Retinal pigment epithelial cell (primary cell): ENCODE measurements at regions not wholly inside any gene's neighbourhood (a gene's known extent, or its start where the extent isn't known, plus 50 kb on each side); places are given as distances from the start of the nearest gene placed in this dataset.

Source experiments
- DNase-seq: peaks from one replicate; pipeline ENCODE4 v3.0.0-alpha.2; 2010; ENCODE audit warnings: low read depth
- H3K4me3 ChIP-seq: 2 replicates; pipeline ENCODE4 v1.5.1; 2011; ENCODE audit warnings: mild to moderate bottlenecking, low read length, control low read depth, moderate library complexity
- TF ChIP-seq, protein P1 (sequence below): conservative IDR thresholded peaks from 2 replicates; pipeline ENCODE4 v1.5.1; 2011; ENCODE audit warnings: low read depth, low read length, control low read depth, inconsistent platforms

DNA sequence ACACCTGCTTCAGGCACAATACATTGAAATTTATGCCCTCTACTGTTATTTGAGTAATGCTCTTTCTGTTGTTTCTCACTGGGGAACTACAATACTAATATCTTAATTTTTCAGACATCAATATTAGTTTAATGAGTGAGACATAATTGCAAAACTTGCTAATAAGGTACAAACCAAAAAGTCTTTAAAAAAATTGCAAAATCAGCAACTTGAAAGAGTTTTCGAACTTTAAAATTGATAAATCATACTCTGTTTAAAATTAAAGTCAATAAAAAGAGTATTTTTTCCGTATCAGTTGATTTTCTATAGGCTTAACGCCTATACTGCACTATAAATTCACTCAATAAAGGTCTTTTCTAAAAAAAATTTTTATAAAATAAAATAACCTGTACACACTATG lies 1735.9 kb upstream of the SEL1L start:
- TF ChIP-seq, protein P1, sequence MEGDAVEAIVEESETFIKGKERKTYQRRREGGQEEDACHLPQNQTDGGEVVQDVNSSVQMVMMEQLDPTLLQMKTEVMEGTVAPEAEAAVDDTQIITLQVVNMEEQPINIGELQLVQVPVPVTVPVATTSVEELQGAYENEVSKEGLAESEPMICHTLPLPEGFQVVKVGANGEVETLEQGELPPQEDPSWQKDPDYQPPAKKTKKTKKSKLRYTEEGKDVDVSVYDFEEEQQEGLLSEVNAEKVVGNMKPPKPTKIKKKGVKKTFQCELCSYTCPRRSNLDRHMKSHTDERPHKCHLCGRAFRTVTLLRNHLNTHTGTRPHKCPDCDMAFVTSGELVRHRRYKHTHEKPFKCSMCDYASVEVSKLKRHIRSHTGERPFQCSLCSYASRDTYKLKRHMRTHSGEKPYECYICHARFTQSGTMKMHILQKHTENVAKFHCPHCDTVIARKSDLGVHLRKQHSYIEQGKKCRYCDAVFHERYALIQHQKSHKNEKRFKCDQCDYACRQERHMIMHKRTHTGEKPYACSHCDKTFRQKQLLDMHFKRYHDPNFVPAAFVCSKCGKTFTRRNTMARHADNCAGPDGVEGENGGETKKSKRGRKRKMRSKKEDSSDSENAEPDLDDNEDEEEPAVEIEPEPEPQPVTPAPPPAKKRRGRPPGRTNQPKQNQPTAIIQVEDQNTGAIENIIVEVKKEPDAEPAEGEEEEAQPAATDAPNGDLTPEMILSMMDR = no peak
- DNase-seq = no peak
- H3K4me3 ChIP-seq = no peak overlapping the region

- H3K4me3 ChIP-seq = no peak overlapping the region
- TF ChIP-seq, protein P1 = no peak
- DNase-seq = no peak
Observed at GRCh38 chr14:83271663-83272062, 1738.0 kb upstream of the SEL1L start.

GRCh38 chr14:83280719-83281118 lies 1747.1 kb upstream of the SEL1L start:
- DNase-seq = no peak
- TF ChIP-seq, protein P1 = no peak
- no peak overlapping the region for H3K4me3 ChIP-seq

DNA sequence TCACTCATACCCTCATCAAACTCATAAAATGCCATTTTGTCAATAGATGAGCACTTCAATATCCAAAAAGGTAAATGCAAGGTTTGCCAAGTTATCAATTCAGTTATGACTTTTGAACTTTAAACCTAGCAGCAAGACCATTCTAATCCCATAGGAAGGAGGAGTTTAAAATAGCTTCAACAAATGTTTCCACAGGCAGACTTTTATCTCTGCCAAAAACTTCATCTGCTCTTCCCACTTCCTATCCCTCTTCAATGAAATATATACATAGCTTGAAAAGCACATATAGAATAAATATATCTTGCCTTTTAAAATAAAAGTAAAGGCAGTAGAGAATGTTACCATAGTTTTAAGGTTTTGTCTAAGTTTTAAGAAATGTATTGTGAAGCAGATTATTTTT lies 1749.1 kb upstream of the SEL1L start:
- H3K4me3 ChIP-seq = no peak overlapping the region
- DNase-seq = no peak

GRCh38 chr14:83287300-83287699 lies 1753.6 kb upstream of the SEL1L start:
- no peak overlapping the region for H3K4me3 ChIP-seq
- no peak for DNase-seq
- TF ChIP-seq, protein P1 = no peak

More for the DNA sequence above, 1749.1 kb upstream of the SEL1L start:
- TF ChIP-seq, protein P1 = no peak

DNA sequence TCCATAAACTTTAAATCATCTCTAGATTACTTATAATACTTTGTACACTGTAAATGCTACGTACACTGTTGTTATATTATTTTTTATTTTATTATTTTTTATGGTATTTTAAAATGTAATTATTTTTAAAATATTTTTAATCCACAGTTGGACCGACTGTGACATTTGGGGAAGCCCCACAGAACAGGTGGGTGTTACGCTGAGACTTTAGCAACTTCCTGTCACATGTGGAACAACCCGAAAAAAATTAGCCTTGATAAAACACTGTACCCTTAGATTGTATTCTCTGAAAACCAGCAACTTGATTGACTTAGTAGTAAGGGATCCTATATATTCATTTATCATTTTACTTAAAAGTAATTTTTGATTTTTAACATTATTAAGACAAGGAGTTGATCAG lies 1755.7 kb upstream of the SEL1L start:
- TF ChIP-seq, protein P1 = no peak
- no peak for DNase-seq
- no peak overlapping the region for H3K4me3 ChIP-seq

GRCh38 chr14:83289896-83290295 lies 1756.2 kb upstream of the SEL1L start:
- TF ChIP-seq, protein P1 = no peak
- no peak overlapping the region for H3K4me3 ChIP-seq
- DNase-seq = no peak
